Kidney (tissue), 13 donors: ENCODE measurements at regions not wholly inside any gene's neighbourhood (a gene's known extent, or its start where the extent isn't known, plus 50 kb on each side); places are given as distances from the start of the nearest gene placed in this dataset.

Experiments
- DNase-seq, 5 donors: peaks; one replicate each; pipeline ENCODE4 v3.0.0-alpha.2; 2013 to 2020
- FAIRE-seq: peaks from 2 replicates; lab custom pipeline; 2012; peaks lifted over from hg19 to GRCh38; lab: Jason Lieb, UNC
- H3K27ac ChIP-seq, 2 donors: one replicate each; pipeline ENCODE4 v1.7.0; 2013; ENCODE audit warnings: low read depth in 2 of 2, low read length in 2 of 2, inconsistent platforms in 1 of 2
- H3K27me3 ChIP-seq: one replicate; pipeline ENCODE4 v1.7.1; 2013; ENCODE audit warnings: low read length, inconsistent platforms; ENCODE audit not compliant: control insufficient read depth, insufficient read depth
- H3K36me3 ChIP-seq, 3 donors: one replicate each; pipeline versions ENCODE4 v1.7.0 to v1.7.1; 2013; ENCODE audit warnings: low read length in 3 of 3, control low read depth in 1 of 3, inconsistent platforms in 1 of 3; ENCODE audit not compliant: insufficient read depth in 3 of 3, control insufficient read depth in 2 of 3
- H3K4me1 ChIP-seq, 3 donors: one replicate each; pipeline versions ENCODE4 v1.7.0 to v1.7.1; 2013; ENCODE audit warnings: low read length in 3 of 3, inconsistent platforms in 1 of 3, low read depth in 1 of 3; ENCODE audit not compliant: control insufficient read depth in 2 of 3, insufficient read depth in 2 of 3
- H3K4me3 ChIP-seq, 3 donors: one replicate each; pipeline versions ENCODE4 v1.7.0 to v1.8.1; 2013; ENCODE audit warnings: low read length in 3 of 3, control low read depth in 1 of 3, inconsistent platforms in 1 of 3
- H3K9ac ChIP-seq, 3 donors: one replicate each; pipeline versions ENCODE4 v1.7.0 to v1.7.1; 2013; ENCODE audit warnings: low read length in 3 of 3, control low read depth in 1 of 3, inconsistent platforms in 1 of 3
- H3K9me3 ChIP-seq, 3 donors: one replicate each; pipeline versions ENCODE4 v1.7.0 to v1.7.1; 2013; ENCODE audit warnings: low read length in 3 of 3, control low read depth in 1 of 3, inconsistent platforms in 1 of 3; ENCODE audit not compliant: control insufficient read depth in 2 of 3, insufficient read depth in 1 of 3
- intact Hi-C: fragments of 100-400 bp; cut with DNase I; formaldehyde crosslinking; loops from one replicate; pipeline ENCODE4 v1.11.1; 2022
- TF ChIP-seq, protein P1 (sequence below): IDR thresholded peaks from 3 replicates; pipeline ENCODE4 v1.5.1; 2012; ENCODE audit warnings: mild to moderate bottlenecking, moderate library complexity, borderline replicate concordance; ENCODE audit not compliant: insufficient read depth; ENCODE audit errors: extremely low read depth
- donor health status: control.
- donor health status: control.
- donor health status: control.
- donor health status: control.
- donor health status: control.
- donor health status: DM: yes; HTN: yes; CAD: no.
- donor health status: Normal renal cell carcinoma (clear cell type).

DNA sequence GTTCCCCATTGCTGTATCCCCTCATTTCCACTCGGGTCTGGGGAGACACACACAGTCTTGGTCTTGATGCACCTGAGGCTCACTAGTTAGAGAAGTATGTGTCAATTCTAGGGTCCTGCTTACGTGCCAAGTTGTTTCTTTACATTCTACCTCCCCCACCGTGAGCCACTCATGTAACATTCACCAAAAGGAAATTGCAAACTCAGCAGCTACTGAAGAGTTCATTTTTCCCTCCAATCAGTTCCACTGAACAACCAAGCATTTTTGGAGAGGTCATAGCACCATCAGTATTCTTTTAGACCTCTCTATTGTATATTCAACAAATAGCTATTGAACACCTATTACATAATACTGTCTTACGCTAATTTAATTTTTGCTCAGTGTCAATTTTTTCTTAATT is 281.1 kb downstream of the SH3GL2 start:
- no peak for FAIRE-seq
- intact Hi-C loops = no loop called here
- TF ChIP-seq, protein P1, sequence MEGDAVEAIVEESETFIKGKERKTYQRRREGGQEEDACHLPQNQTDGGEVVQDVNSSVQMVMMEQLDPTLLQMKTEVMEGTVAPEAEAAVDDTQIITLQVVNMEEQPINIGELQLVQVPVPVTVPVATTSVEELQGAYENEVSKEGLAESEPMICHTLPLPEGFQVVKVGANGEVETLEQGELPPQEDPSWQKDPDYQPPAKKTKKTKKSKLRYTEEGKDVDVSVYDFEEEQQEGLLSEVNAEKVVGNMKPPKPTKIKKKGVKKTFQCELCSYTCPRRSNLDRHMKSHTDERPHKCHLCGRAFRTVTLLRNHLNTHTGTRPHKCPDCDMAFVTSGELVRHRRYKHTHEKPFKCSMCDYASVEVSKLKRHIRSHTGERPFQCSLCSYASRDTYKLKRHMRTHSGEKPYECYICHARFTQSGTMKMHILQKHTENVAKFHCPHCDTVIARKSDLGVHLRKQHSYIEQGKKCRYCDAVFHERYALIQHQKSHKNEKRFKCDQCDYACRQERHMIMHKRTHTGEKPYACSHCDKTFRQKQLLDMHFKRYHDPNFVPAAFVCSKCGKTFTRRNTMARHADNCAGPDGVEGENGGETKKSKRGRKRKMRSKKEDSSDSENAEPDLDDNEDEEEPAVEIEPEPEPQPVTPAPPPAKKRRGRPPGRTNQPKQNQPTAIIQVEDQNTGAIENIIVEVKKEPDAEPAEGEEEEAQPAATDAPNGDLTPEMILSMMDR = no peak
- Histone ChIP-seq H3K27me3 (no peaks in the 10 kb centered on the region), H3K4me1 (no peaks in the 10 kb centered on the region), H3K9me3 (no peaks in the 10 kb centered on the region), H3K9ac (no peak overlapping the region), H3K4me3 (no peak overlapping the region), H3K27ac (no peak overlapping the region), H3K36me3 (no peaks in the 10 kb centered on the region)
- DNase-seq = no peak

DNA sequence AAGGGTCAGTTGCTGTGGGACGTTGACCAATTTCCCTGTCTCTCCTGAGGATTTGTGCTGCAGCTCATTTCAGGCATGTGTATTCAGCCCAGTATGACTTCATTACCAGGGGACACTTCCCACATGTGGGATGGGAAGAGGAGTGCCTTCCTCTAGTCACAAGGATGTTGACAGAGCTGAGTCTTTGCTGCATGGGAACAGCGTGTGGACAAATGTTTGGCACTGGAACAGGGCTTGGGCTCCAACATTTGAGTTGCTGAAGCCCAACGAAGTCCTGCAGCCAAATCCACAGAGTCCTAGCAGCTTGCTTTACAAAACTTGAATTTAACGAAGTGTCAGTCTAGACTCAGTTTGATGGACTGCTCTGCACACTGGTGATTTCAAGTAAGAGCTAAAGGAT is 283.2 kb downstream of the SH3GL2 start:
- intact Hi-C loops = no loop called here
- Histone ChIP-seq H3K27ac (no peak overlapping the region), H3K27me3 (no peaks in the 10 kb centered on the region), H3K36me3 (no peaks in the 10 kb centered on the region), H3K4me1 (no peaks in the 10 kb centered on the region), H3K9me3 (no peaks in the 10 kb centered on the region), H3K4me3 (no peak overlapping the region), H3K9ac (no peak overlapping the region)
- FAIRE-seq = no peak
- TF ChIP-seq, protein P1 = no peak
- no peak for DNase-seq

DNA sequence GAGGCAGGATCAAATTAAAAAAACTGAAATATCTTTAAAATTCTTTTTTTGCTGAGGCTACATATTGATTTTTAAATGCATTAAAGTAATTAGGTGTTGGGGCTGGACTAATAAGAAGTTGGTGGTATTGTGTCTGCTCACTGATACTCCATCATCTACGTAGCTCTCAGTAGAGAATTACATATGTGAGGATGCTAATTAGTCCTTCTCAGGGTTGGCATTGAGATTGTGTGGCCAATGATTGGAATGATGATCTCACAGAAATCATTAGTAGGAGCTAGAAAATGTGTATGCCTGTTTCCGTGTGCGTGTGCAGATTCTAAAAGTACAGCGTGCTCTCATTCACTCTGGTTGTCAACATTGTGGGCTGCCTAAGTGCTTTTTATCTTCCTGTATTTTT is 283.8 kb downstream of the SH3GL2 start:
- Histone ChIP-seq H3K36me3 (no peaks in the 10 kb centered on the region), H3K9me3 (no peaks in the 10 kb centered on the region), H3K4me1 (no peaks in the 10 kb centered on the region), H3K9ac (no peak overlapping the region), H3K4me3 (no peak overlapping the region), H3K27ac (no peak overlapping the region), H3K27me3 (no peaks in the 10 kb centered on the region)
- TF ChIP-seq, protein P1 = no peak
- DNase-seq (no peak), FAIRE-seq (no peak)
- intact Hi-C loops = no loop called here

DNA sequence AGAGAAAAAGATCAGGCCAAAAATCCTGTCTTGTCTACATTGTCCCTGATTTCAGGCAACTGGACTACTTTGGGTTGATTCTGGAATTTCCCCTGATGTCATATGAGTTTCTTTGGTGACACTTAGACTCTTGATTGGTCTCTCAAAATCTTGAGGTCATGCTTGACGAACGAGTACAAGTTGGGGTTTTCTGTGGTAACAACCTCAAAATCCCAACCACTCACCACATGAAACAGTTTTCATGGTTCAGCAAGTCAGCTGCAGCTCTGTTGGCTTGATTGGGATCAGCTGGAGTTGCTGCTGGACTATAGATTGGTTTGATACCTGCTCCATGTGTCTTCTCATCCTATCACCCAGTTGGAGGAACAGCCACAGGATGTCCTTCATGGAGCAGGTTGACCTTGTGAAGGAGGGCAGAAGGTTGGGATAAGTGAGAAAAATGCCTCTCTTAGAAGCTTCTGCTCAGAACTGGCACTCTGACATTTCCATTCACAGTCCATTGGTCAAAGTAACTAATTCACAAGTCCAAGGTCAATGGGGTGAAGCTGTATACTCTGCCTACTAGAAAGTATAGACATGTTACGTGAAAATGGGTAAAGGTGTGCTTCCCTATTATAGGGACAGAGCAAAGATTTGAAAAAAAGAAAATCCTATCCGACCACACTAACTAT is 284.5 kb downstream of the SH3GL2 start:
- intact Hi-C loops = no loop called here
- Histone ChIP-seq H3K27me3 (no peaks in the 10 kb centered on the region), H3K9me3 (no peaks in the 10 kb centered on the region), H3K4me3 (no peak overlapping the region), H3K4me1 (no peaks in the 10 kb centered on the region), H3K9ac (no peak overlapping the region), H3K36me3 (no peaks in the 10 kb centered on the region), H3K27ac (no peak overlapping the region)
- FAIRE-seq (no peak), DNase-seq (peak in 1 of 5 donors; percentile 7)
- TF ChIP-seq, protein P1 = no peak
